K562 (cell line): ENCODE measurements at regions not wholly inside any gene's neighbourhood (a gene's known extent, or its start where the extent isn't known, plus 50 kb on each side); places are given as distances from the start of the nearest gene placed in this dataset.

Source experiments
- ATAC-seq: fragments of 200-7000 bp; cut with Tn5 transposase; 3 replicates; pipeline ENCODE4 v1.9.1; 2020; ENCODE audit warnings: moderate library complexity
- BruUV-seq: library from RNA; stranded (reverse); fragments of 400-500 nt; replicated peaks from 2 replicates; lab custom pipeline; 2021; lab: Mats Ljungman, UMichigan
- CTCF ChIA-PET: fragments of 300-600 bp; formaldehyde crosslinking; extraction: SDS; loops from one replicate; lab custom pipeline; 2021; ENCODE audit warnings: low intra/inter-chr PET ratio; lab: Yijun Ruan, JAX
- POLR2A ChIA-PET: fragments of 300-600, 350-650 bp; sonication (Branson Sonifier 250); formaldehyde crosslinking; extraction: SDS; loops from one replicate; lab custom pipeline; 2021; ENCODE audit warnings: antibody characterized with exemption, inconsistent platforms; lab: Yijun Ruan, JAX
- DNase-seq, 4 experiments: peaks; one replicate each; pipeline versions ENCODE4 v3.0.0 to v3.0.0-alpha.2; 2011 to 2018; ENCODE audit warnings: low spot score in 3 of 4, mixed read lengths in 3 of 4; ENCODE audit errors: extremely low read depth in 1 of 4
- FAIRE-seq: peaks from 2 replicates; lab custom pipeline; 2011; peaks lifted over from hg19 to GRCh38; lab: Jason Lieb, UNC
- H2AFZ ChIP-seq: 2 replicates; pipeline ENCODE4 v1.6.0; 2011; ENCODE audit warnings: low read depth, low read length, control low read depth, inconsistent platforms
- H3K27ac ChIP-seq: fragments of 200-600 bp; 3 replicates; pipeline ENCODE4 v1.8.0; 2011; ENCODE audit warnings: low read depth, mild to moderate bottlenecking, control low read depth, inconsistent platforms, low read length, moderate library complexity, mixed read lengths; ENCODE audit errors: extremely low read depth
- H3K27me3 ChIP-seq, 2 experiments: fragments of 300-600 bp in 1 of 2; 2 replicates in 1 of 2; 3 replicates in 1 of 2; pipeline versions ENCODE4 v1.6.0 to v1.8.0; 2011; ENCODE audit warnings: inconsistent platforms in 2 of 2, low read length in 2 of 2, mild to moderate bottlenecking in 1 of 2, mixed read lengths in 1 of 2, moderate library complexity in 1 of 2; ENCODE audit not compliant: control insufficient read depth in 2 of 2, insufficient read depth in 2 of 2
- H3K36me3 ChIP-seq: fragments of 300-600 bp; 3 replicates; pipeline ENCODE4 v1.8.0; 2011; ENCODE audit warnings: mild to moderate bottlenecking, low read length, inconsistent platforms; ENCODE audit not compliant: control insufficient read depth, insufficient read depth
- H3K4me1 ChIP-seq, 2 experiments: fragments of 200-600 bp in 1 of 2; replicated peaks in 1 of 2; 2 replicates in 1 of 2; 3 replicates in 1 of 2; pipeline versions ENCODE4 v1.5.1 to v1.8.0; 2011; ENCODE audit warnings: inconsistent platforms in 2 of 2, low read length in 2 of 2, mild to moderate bottlenecking in 1 of 2, mixed read lengths in 1 of 2, moderate library complexity in 1 of 2; ENCODE audit not compliant: control insufficient read depth in 2 of 2, insufficient read depth in 2 of 2
- H3K4me2 ChIP-seq: 2 replicates; pipeline ENCODE4 v1.6.1; 2011; ENCODE audit warnings: low read length, control low read depth, inconsistent platforms, mixed read lengths; ENCODE audit not compliant: insufficient read depth
- H3K4me3 ChIP-seq: fragments of 200-600 bp; sonication (generic), shearing (Covaris generic); 2 replicates; pipeline ENCODE4 v1.5.1; 2016; ENCODE audit warnings: control low read depth, inconsistent platforms
- H3K79me2 ChIP-seq: fragments of 200-600 bp; 3 replicates; pipeline ENCODE4 v1.8.0; 2011; ENCODE audit warnings: low read length, inconsistent platforms; ENCODE audit not compliant: control insufficient read depth, insufficient read depth
- H3K9ac ChIP-seq, 2 experiments: 2 replicates each; pipeline versions ENCODE4 v1.6.0 to v1.6.1; 2011; ENCODE audit warnings: low read depth in 2 of 2, low read length in 2 of 2, control low read depth in 1 of 2, inconsistent platforms in 1 of 2, mild to moderate bottlenecking in 1 of 2, mixed read lengths in 1 of 2; ENCODE audit not compliant: insufficient read depth in 1 of 2
- H3K9me1 ChIP-seq: one replicate; pipeline ENCODE4 v1.6.0; 2011; ENCODE audit warnings: inconsistent platforms, mild to moderate bottlenecking, low read length, moderate library complexity; ENCODE audit not compliant: control insufficient read depth, insufficient read depth
- H3K9me3 ChIP-seq: replicated peaks from 2 replicates; pipeline ENCODE4 v1.5.1; 2011; ENCODE audit warnings: low read depth, low read length, inconsistent platforms; ENCODE audit not compliant: control insufficient read depth, insufficient read depth
- H4K20me1 ChIP-seq: replicated peaks from 2 replicates; pipeline ENCODE4 v1.6.1; 2011; ENCODE audit warnings: low read length, inconsistent platforms, mixed read lengths; ENCODE audit not compliant: control insufficient read depth, insufficient read depth
- FOXA1 ChIP-seq: fragments of 450-650 bp; IDR thresholded peaks from 2 replicates; pipeline ENCODE4 v1.6.1; 2016; ENCODE audit warnings: mild to moderate bottlenecking, borderline replicate concordance
- MYBL2 ChIP-seq, 2 experiments: fragments of 450-650 bp in 1 of 2; sonication (generic) in 1 of 2; formaldehyde crosslinking in 1 of 2; IDR thresholded peaks; 2 replicates each; pipeline versions ENCODE4 v1.6.1 to v1.8.1; 2017 to 2022; ENCODE audit warnings: borderline replicate concordance in 1 of 2, inconsistent platforms in 1 of 2, low read depth in 1 of 2, mild to moderate bottlenecking in 1 of 2, missing genetic modification reagents in 1 of 2, moderate library complexity in 1 of 2
- POLR3A ChIP-seq: IDR thresholded peaks from 2 replicates; pipeline ENCODE4 v1.6.1; 2011; ENCODE audit warnings: borderline replicate concordance, mild to moderate bottlenecking, moderate library complexity; ENCODE audit not compliant: insufficient read length, insufficient read depth; ENCODE audit errors: extremely low read depth
- TCFL5 ChIP-seq: fragments of 250-450 bp; sonication (Bioruptor Pico); conservative IDR thresholded peaks from 2 replicates; pipeline ENCODE4 v1.6.1; 2021; ENCODE audit warnings: mild to moderate bottlenecking, moderate library complexity, matching md5 sums
- ZNF134 ChIP-seq: fragments of 250-450 bp; sonication (Bioruptor Pico); conservative IDR thresholded peaks from 2 replicates; pipeline ENCODE4 v1.4.0; 2020
- WGBS: fragments of 100-300 bp; shearing (Covaris generic); methylation state at CpG from one replicate; pipeline ENCODE4 v1.1.6; 2016; ENCODE audit warnings: low coverage, mixed read lengths; ENCODE audit not compliant: insufficient coverage; ENCODE audit errors: missing lambda C conversion rate; 5-methylcytosine and 5-hydroxymethylcytosine counted together
- in situ Hi-C: fragments of 300-500 bp; cut with MboI; formaldehyde crosslinking; loops from 4 replicates; pipeline ENCODE4 v1.15.0; 2018; ENCODE audit warnings: inconsistent platforms, mixed read lengths
- intact Hi-C: fragments of 100-400 bp; cut with micrococcal nuclease; formaldehyde crosslinking; loops from 2 replicates; pipeline ENCODE4 v1.14.2; 2022
- TF ChIP-seq, protein P1 (sequence below): fragments of 450-650 bp; formaldehyde crosslinking; IDR thresholded peaks from 2 replicates; pipeline ENCODE4 v1.4.0; 2020; ENCODE audit warnings: mild to moderate bottlenecking
- TF ChIP-seq, protein P2 (sequence below), 2 experiments: fragments of 450-650 bp; formaldehyde crosslinking in 1 of 2; IDR thresholded peaks; 2 replicates each; pipeline versions ENCODE4 v1.4.0 to v1.6.1; 2014 to 2020; ENCODE audit warnings: mild to moderate bottlenecking in 2 of 2, borderline replicate concordance in 1 of 2, low read depth in 1 of 2
- TF ChIP-seq, protein P3 (sequence below): sonication (generic); formaldehyde crosslinking; IDR thresholded peaks from 2 replicates; pipeline ENCODE4 v1.8.1; 2023; ENCODE audit warnings: mild to moderate bottlenecking, missing genetic modification reagents

DNA sequence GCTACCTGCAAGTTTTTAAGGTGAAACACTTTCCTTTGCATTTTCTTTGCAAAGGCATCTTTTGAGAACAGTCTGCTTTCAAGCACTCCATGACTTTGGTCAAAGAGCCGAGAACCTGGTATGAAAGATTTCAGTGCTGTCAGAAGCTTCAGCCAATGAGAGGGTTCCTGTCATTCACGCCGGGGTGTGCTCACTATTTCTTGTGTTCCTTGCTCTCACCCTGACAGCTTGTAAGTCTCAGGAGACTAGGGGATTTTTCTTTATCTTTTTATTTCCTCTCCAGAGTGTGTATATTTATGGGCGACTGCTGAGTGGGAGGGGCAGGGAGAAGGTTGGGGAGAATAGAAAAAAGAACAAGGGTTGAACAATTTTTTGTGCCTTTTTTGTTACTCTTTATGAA, 334.0 kb downstream of the PSAT1 start (continued):
- TF ChIP-seq, protein P1, sequence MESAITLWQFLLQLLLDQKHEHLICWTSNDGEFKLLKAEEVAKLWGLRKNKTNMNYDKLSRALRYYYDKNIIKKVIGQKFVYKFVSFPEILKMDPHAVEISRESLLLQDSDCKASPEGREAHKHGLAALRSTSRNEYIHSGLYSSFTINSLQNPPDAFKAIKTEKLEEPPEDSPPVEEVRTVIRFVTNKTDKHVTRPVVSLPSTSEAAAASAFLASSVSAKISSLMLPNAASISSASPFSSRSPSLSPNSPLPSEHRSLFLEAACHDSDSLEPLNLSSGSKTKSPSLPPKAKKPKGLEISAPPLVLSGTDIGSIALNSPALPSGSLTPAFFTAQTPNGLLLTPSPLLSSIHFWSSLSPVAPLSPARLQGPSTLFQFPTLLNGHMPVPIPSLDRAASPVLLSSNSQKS (CRISPR knock-in tag), result no peak
- TF ChIP-seq ZNF134 (CRISPR knock-in tag), result no peak
- TF ChIP-seq MYBL2 (IDR thresholded peaks at IDR 0.05; ENCODE audit: low read depth), result no peak
- TF ChIP-seq MYBL2 (CRISPR knock-in tag; IDR thresholded peaks at IDR 0.05; ENCODE audit: borderline replicate concordance), result no peak
- TF ChIP-seq FOXA1, result no peak

DNA sequence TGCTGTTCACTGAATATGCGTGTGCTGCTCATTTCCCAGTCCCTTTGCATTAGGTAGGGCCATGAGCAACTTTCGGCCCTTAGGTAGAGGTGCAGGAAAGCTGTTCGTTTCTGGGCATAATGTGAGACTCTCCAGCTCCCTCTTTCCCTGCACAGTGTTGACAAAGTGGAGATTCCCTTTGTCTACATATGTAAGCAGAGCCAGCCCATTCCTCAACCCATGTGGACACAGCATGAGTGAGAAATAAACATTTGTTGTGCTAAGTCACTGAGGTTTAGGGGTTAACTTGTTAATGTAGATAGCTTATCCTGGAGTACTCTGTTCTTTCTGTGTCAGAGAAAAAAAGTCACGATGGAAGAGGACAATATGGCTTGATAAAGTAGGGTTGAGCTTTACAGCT, 343.8 kb downstream of the PSAT1 start:
- BruUV-seq, result no TSS peak
- FAIRE-seq, result no peak
- in situ Hi-C loops (no loop called here), intact Hi-C loops (no loop called here)
- 0% methylated on average over 4 of the region's 4 CpGs for WGBS
- DNase-seq, result no peak
- no peaks in the 10 kb centered on the region for H3K9me3 ChIP-seq
- H3K27ac ChIP-seq, result no peak overlapping the region
- no peak overlapping the region for H3K9ac ChIP-seq
- ChIA-PET CTCF (no interaction called here), POLR2A (no interaction called here)
- H3K27me3 ChIP-seq, result no peaks in the 10 kb centered on the region
- H3K36me3 ChIP-seq, result no peaks in the 10 kb centered on the region
- H2AFZ ChIP-seq, result no peak overlapping the region
- no peak overlapping the region for H3K4me3 ChIP-seq
- no peak overlapping the region for H3K4me2 ChIP-seq
- no peak for ATAC-seq
- H4K20me1 ChIP-seq, result no peaks in the 10 kb centered on the region
- H3K9me1 ChIP-seq, result no peaks in the 10 kb centered on the region
- H3K79me2 ChIP-seq, result no peaks in the 10 kb centered on the region
- no peaks in the 10 kb centered on the region for H3K4me1 ChIP-seq
- TF ChIP-seq, protein P2, sequence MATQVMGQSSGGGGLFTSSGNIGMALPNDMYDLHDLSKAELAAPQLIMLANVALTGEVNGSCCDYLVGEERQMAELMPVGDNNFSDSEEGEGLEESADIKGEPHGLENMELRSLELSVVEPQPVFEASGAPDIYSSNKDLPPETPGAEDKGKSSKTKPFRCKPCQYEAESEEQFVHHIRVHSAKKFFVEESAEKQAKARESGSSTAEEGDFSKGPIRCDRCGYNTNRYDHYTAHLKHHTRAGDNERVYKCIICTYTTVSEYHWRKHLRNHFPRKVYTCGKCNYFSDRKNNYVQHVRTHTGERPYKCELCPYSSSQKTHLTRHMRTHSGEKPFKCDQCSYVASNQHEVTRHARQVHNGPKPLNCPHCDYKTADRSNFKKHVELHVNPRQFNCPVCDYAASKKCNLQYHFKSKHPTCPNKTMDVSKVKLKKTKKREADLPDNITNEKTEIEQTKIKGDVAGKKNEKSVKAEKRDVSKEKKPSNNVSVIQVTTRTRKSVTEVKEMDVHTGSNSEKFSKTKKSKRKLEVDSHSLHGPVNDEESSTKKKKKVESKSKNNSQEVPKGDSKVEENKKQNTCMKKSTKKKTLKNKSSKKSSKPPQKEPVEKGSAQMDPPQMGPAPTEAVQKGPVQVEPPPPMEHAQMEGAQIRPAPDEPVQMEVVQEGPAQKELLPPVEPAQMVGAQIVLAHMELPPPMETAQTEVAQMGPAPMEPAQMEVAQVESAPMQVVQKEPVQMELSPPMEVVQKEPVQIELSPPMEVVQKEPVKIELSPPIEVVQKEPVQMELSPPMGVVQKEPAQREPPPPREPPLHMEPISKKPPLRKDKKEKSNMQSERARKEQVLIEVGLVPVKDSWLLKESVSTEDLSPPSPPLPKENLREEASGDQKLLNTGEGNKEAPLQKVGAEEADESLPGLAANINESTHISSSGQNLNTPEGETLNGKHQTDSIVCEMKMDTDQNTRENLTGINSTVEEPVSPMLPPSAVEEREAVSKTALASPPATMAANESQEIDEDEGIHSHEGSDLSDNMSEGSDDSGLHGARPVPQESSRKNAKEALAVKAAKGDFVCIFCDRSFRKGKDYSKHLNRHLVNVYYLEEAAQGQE (IDR thresholded peaks at IDR 0.05; ENCODE audit: borderline replicate concordance), result no peak
- TF ChIP-seq, protein P2 (CRISPR knock-in tag; IDR thresholded peaks at IDR 0.05; ENCODE audit: low read depth), result no peak
- no peak for TF ChIP-seq TCFL5 (CRISPR knock-in tag)
- TF ChIP-seq POLR3A, result no peak
- TF ChIP-seq, protein P3, sequence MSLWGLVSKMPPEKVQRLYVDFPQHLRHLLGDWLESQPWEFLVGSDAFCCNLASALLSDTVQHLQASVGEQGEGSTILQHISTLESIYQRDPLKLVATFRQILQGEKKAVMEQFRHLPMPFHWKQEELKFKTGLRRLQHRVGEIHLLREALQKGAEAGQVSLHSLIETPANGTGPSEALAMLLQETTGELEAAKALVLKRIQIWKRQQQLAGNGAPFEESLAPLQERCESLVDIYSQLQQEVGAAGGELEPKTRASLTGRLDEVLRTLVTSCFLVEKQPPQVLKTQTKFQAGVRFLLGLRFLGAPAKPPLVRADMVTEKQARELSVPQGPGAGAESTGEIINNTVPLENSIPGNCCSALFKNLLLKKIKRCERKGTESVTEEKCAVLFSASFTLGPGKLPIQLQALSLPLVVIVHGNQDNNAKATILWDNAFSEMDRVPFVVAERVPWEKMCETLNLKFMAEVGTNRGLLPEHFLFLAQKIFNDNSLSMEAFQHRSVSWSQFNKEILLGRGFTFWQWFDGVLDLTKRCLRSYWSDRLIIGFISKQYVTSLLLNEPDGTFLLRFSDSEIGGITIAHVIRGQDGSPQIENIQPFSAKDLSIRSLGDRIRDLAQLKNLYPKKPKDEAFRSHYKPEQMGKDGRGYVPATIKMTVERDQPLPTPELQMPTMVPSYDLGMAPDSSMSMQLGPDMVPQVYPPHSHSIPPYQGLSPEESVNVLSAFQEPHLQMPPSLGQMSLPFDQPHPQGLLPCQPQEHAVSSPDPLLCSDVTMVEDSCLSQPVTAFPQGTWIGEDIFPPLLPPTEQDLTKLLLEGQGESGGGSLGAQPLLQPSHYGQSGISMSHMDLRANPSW (CRISPR knock-in tag), result no peak
